H9 (cell line): ENCODE measurements at regions not wholly inside any gene's neighbourhood (a gene's known extent, or its start where the extent isn't known, plus 50 kb on each side); places are given as distances from the start of the nearest gene placed in this dataset.

Source experiments
- DNase-seq: peaks from one replicate; pipeline ENCODE4 v3.0.0-alpha.2; 2017
- H2AFZ ChIP-seq: one replicate; pipeline ENCODE4 v1.6.1; 2013; ENCODE audit warnings: mild to moderate bottlenecking, low read length, control low read depth, moderate library complexity
- H2AK5ac ChIP-seq: 2 replicates; pipeline ENCODE4 v1.6.1; 2013; ENCODE audit warnings: low read length, control low read depth, mixed read lengths; ENCODE audit not compliant: insufficient read length
- H2BK120ac ChIP-seq: one replicate; pipeline ENCODE4 v1.6.1; 2013; ENCODE audit warnings: low read depth, mild to moderate bottlenecking, low read length, control low read depth, inconsistent platforms; ENCODE audit not compliant: poor library complexity, severe bottlenecking
- H2BK12ac ChIP-seq: 2 replicates; pipeline ENCODE4 v1.6.1; 2013; ENCODE audit warnings: low read length, control low read depth, mixed read lengths, low read depth; ENCODE audit not compliant: insufficient read length
- H2BK15ac ChIP-seq: 2 replicates; pipeline ENCODE4 v1.6.1; 2013; ENCODE audit warnings: low read depth, low read length, control low read depth
- H2BK20ac ChIP-seq: one replicate; pipeline ENCODE4 v1.6.1; 2013; ENCODE audit warnings: low read depth, mild to moderate bottlenecking, low read length, control low read depth, inconsistent platforms; ENCODE audit not compliant: poor library complexity, severe bottlenecking
- H2BK5ac ChIP-seq: 2 replicates; pipeline ENCODE4 v1.6.1; 2013; ENCODE audit warnings: low read length, control low read depth, mixed read lengths; ENCODE audit not compliant: insufficient read length
- H3K14ac ChIP-seq: 2 replicates; pipeline ENCODE4 v1.6.1; 2013; ENCODE audit warnings: low read length, control low read depth; ENCODE audit not compliant: insufficient read depth
- H3K18ac ChIP-seq: 2 replicates; pipeline ENCODE4 v1.6.1; 2013; ENCODE audit warnings: low read depth, mild to moderate bottlenecking, mixed read lengths, low read length, control low read depth; ENCODE audit not compliant: insufficient read length
- H3K23ac ChIP-seq: 2 replicates; pipeline ENCODE4 v1.6.1; 2013; ENCODE audit warnings: low read length, control low read depth, mixed read lengths, low read depth; ENCODE audit not compliant: insufficient read length
- H3K23me2 ChIP-seq: 2 replicates; pipeline ENCODE4 v1.6.1; 2013; ENCODE audit warnings: low read depth, mild to moderate bottlenecking, mixed read lengths, low read length, control low read depth; ENCODE audit not compliant: insufficient read length, poor library complexity, severe bottlenecking
- H3K27ac ChIP-seq: 2 replicates; pipeline ENCODE4 v1.5.1; 2013; ENCODE audit warnings: low read length, control low read depth, mixed read lengths, low read depth; ENCODE audit not compliant: insufficient read length
- H3K27me3 ChIP-seq: 2 replicates; pipeline ENCODE4 v1.6.1; 2013; ENCODE audit warnings: low read length, control low read depth, inconsistent platforms; ENCODE audit not compliant: insufficient read depth
- H3K4ac ChIP-seq: 2 replicates; pipeline ENCODE4 v1.6.1; 2013; ENCODE audit warnings: low read depth, mild to moderate bottlenecking, control low read depth, inconsistent platforms, low read length, moderate library complexity
- H3K4me1 ChIP-seq: 2 replicates; pipeline ENCODE4 v1.6.1; 2013; ENCODE audit warnings: low read length, control low read depth, inconsistent platforms; ENCODE audit not compliant: insufficient read depth
- H3K4me2 ChIP-seq: 2 replicates; pipeline ENCODE4 v1.6.1; 2013; ENCODE audit warnings: low read length, control low read depth, mixed read lengths; ENCODE audit not compliant: insufficient read length, insufficient read depth
- H3K56ac ChIP-seq: 2 replicates; pipeline ENCODE4 v1.6.1; 2013; ENCODE audit warnings: low read depth, mild to moderate bottlenecking, mixed read lengths, low read length, control low read depth; ENCODE audit not compliant: insufficient read length
- H3K79me1 ChIP-seq: 2 replicates; pipeline ENCODE4 v1.6.1; 2013; ENCODE audit warnings: low read depth, mild to moderate bottlenecking, moderate library complexity, low read length, control low read depth, inconsistent platforms; ENCODE audit not compliant: insufficient read depth, poor library complexity, severe bottlenecking
- H3K79me2 ChIP-seq: 2 replicates; pipeline ENCODE4 v1.6.1; 2013; ENCODE audit warnings: low read length, control low read depth, inconsistent platforms; ENCODE audit not compliant: insufficient read depth
- H3K9ac ChIP-seq: 2 replicates; pipeline ENCODE4 v1.6.1; 2013; ENCODE audit warnings: low read length, control low read depth, mixed read lengths; ENCODE audit not compliant: insufficient read length; ENCODE audit errors: extremely low read depth
- H3K9me3 ChIP-seq: one replicate; pipeline ENCODE4 v1.6.1; 2013; ENCODE audit warnings: low read depth, low read length, inconsistent platforms; ENCODE audit not compliant: control insufficient read depth
- H3T11ph ChIP-seq: one replicate; pipeline ENCODE4 v1.6.1; 2013; ENCODE audit warnings: mild to moderate bottlenecking, low read length, control low read depth, inconsistent platforms
- H4K20me1 ChIP-seq: one replicate; pipeline ENCODE4 v1.6.1; 2013; ENCODE audit not compliant: control insufficient read depth, insufficient read length, insufficient read depth
- H4K5ac ChIP-seq: 2 replicates; pipeline ENCODE4 v1.6.1; 2013; ENCODE audit warnings: low read depth, mild to moderate bottlenecking, mixed read lengths, low read length, control low read depth; ENCODE audit not compliant: insufficient read length
- H4K8ac ChIP-seq: replicated peaks from 2 replicates; pipeline ENCODE4 v1.6.1; 2013; ENCODE audit warnings: low read length, control low read depth, mixed read lengths, low read depth; ENCODE audit not compliant: insufficient read length
- H4K91ac ChIP-seq: 2 replicates; pipeline ENCODE4 v1.6.1; 2013; ENCODE audit warnings: low read depth, mild to moderate bottlenecking, moderate library complexity, mixed read lengths, low read length, control low read depth; ENCODE audit not compliant: insufficient read length
- H3K27ac Mint-ChIP-seq, 3 experiments: 2 replicates in 2 of 3; 3 replicates in 1 of 3; pipeline ENCODE4 v1.8.0; 2020 to 2021; ENCODE audit warnings: mixed read lengths in 3 of 3, mild to moderate bottlenecking in 1 of 3, moderate library complexity in 1 of 3
- H3K27me3 Mint-ChIP-seq: 2 replicates; pipeline ENCODE4 v1.8.0; 2021; ENCODE audit warnings: low read depth, mild to moderate bottlenecking, moderate library complexity, mixed read lengths
- H3K36me3 Mint-ChIP-seq, 3 experiments: 2 replicates in 2 of 3; 3 replicates in 1 of 3; pipeline ENCODE4 v1.8.0; 2020 to 2021; ENCODE audit warnings: low read depth in 3 of 3, mixed read lengths in 3 of 3; ENCODE audit not compliant: insufficient read depth in 1 of 3
- H3K4me1 Mint-ChIP-seq, 2 experiments: 2 replicates each; pipeline ENCODE4 v1.8.0; 2020; ENCODE audit warnings: mixed read lengths in 2 of 2
- H3K4me3 Mint-ChIP-seq, 2 experiments: 2 replicates in 1 of 2; 3 replicates in 1 of 2; pipeline ENCODE4 v1.8.0; 2020 to 2021; ENCODE audit warnings: mild to moderate bottlenecking in 2 of 2, mixed read lengths in 2 of 2, moderate library complexity in 1 of 2
- H3K9me3 Mint-ChIP-seq, 2 experiments: 2 replicates in 1 of 2; 3 replicates in 1 of 2; pipeline ENCODE4 v1.8.0; 2020; ENCODE audit warnings: mild to moderate bottlenecking in 2 of 2, mixed read lengths in 2 of 2, moderate library complexity in 1 of 2
- CTCF ChIP-seq: fragments of 200-600 bp; sonication (generic); conservative IDR thresholded peaks from 3 replicates; pipeline ENCODE4 v1.8.0; 2021; ENCODE audit warnings: antibody characterized with exemption, mild to moderate bottlenecking
- WGBS: extraction: QIAGEN DNeasy Blood & Tissue Kit; methylation state at CpG from one replicate; pipeline ENCODE4 v1.1.7; 2013; ENCODE audit warnings: missing lambda C conversion rate, low lambda C conversion rate, mixed read lengths; ENCODE audit not compliant: insufficient read length; ENCODE audit errors: extremely low coverage; 5-methylcytosine and 5-hydroxymethylcytosine counted together

- no peak overlapping the region for H3K56ac ChIP-seq
- H2BK12ac ChIP-seq: no peak overlapping the region
- no CpG with 5 or more reads among the region's 2 CpGs for WGBS
- no peaks in the 10 kb centered on the region for H3K27me3 ChIP-seq
- no peak for TF ChIP-seq CTCF
- H3K27ac ChIP-seq: no peak overlapping the region
- H4K91ac ChIP-seq: no peak overlapping the region
- Mint-ChIP-seq H3K4me1 (peaks cover 15 to 20% of the 10 kb centered on the region in 2 experiments), H3K36me3 (no peaks in the 10 kb centered on the region), H3K27ac (no peak overlapping the region), H3K9me3 (no peaks in the 10 kb centered on the region), H3K27me3 (no peaks in the 10 kb centered on the region), H3K4me3 (no peak overlapping the region)
- no peak overlapping the region for H3K18ac ChIP-seq
- no peak overlapping the region for H3K9ac ChIP-seq
- no peak overlapping the region for H2AK5ac ChIP-seq
- H3K9me3 ChIP-seq: no peaks in the 10 kb centered on the region
- no peak overlapping the region for H4K8ac ChIP-seq
- no peak overlapping the region for H3K4ac ChIP-seq
- H3K79me2 ChIP-seq: no peaks in the 10 kb centered on the region
- H3K4me2 ChIP-seq: no peak overlapping the region
- H2BK15ac ChIP-seq: no peak overlapping the region
- no peaks in the 10 kb centered on the region for H3K79me1 ChIP-seq
- no peak overlapping the region for H2BK120ac ChIP-seq
- no peak overlapping the region for H3T11ph ChIP-seq
- H2BK5ac ChIP-seq: no peak overlapping the region
- no peak overlapping the region for H3K23ac ChIP-seq
- no peak overlapping the region for H4K5ac ChIP-seq
- no peaks in the 10 kb centered on the region for H3K23me2 ChIP-seq
- H3K14ac ChIP-seq: no peak overlapping the region
- no peak overlapping the region for H2BK20ac ChIP-seq
- no peaks in the 10 kb centered on the region for H4K20me1 ChIP-seq
- no peak overlapping the region for H2AFZ ChIP-seq
- no peak for DNase-seq
- peaks cover 3% of the 10 kb centered on the region; the same call in 1 of the 2 replicates for H3K4me1 ChIP-seq
These were observed 82.1 kb downstream of the ZFP36L2 start for GRCh38 chr2:43144263-43144662.
